Mucosa of stomach (tissue), 1 donor: ENCODE measurements at regions not wholly inside any gene's neighbourhood (a gene's known extent, or its start where the extent isn't known, plus 50 kb on each side); places are given as distances from the start of the nearest gene placed in this dataset.

ENCODE experiments used
- H3K27me3 ChIP-seq: one replicate; pipeline ENCODE4 v1.7.0; 2013; ENCODE audit warnings: mild to moderate bottlenecking, low read length; ENCODE audit not compliant: control insufficient read depth, insufficient read depth
- H3K36me3 ChIP-seq: one replicate; pipeline ENCODE4 v1.7.0; 2013; ENCODE audit warnings: low read length; ENCODE audit not compliant: control insufficient read depth, insufficient read depth
- H3K4me1 ChIP-seq: one replicate; pipeline ENCODE4 v1.7.0; 2013; ENCODE audit warnings: mild to moderate bottlenecking, low read length; ENCODE audit not compliant: control insufficient read depth, insufficient read depth
- H3K4me3 ChIP-seq: one replicate; pipeline ENCODE4 v1.7.0; 2013; ENCODE audit warnings: low read length
- H3K9ac ChIP-seq: one replicate; pipeline ENCODE4 v1.7.0; 2013; ENCODE audit warnings: mild to moderate bottlenecking, low read length, moderate library complexity
- H3K9me3 ChIP-seq: one replicate; pipeline ENCODE4 v1.7.0; 2013; ENCODE audit warnings: mild to moderate bottlenecking, low read length, moderate library complexity; ENCODE audit not compliant: control insufficient read depth
- donor health status: Pancreatic carcinoma.

GRCh38 chr6:113281431-113281830 is 575.7 kb upstream of the MARCKS start:
- H3K4me3 ChIP-seq: no peak overlapping the region
- no peak overlapping the region for H3K9ac ChIP-seq
- no peaks in the 10 kb centered on the region for H3K36me3 ChIP-seq
- no peaks in the 10 kb centered on the region for H3K9me3 ChIP-seq
- H3K4me1 ChIP-seq: no peaks in the 10 kb centered on the region
- H3K27me3 ChIP-seq: no peaks in the 10 kb centered on the region

GRCh38 chr6:113287396-113287795 is 569.7 kb upstream of the MARCKS start:
- Histone ChIP-seq H3K9me3 (no peaks in the 10 kb centered on the region), H3K4me1 (no peaks in the 10 kb centered on the region)

GRCh38 chr6:113288409-113288808 is 568.7 kb upstream of the MARCKS start:
- Histone ChIP-seq H3K36me3 (no peaks in the 10 kb centered on the region), H3K4me3 (no peak overlapping the region), H3K4me1 (no peaks in the 10 kb centered on the region), H3K27me3 (no peaks in the 10 kb centered on the region), H3K9me3 (no peaks in the 10 kb centered on the region), H3K9ac (no peak overlapping the region)

More at GRCh38 chr6:113287396-113287795, 569.7 kb upstream of the MARCKS start:
- Histone ChIP-seq H3K4me3 (no peak overlapping the region), H3K36me3 (no peaks in the 10 kb centered on the region), H3K9ac (no peak overlapping the region), H3K27me3 (no peaks in the 10 kb centered on the region)

GRCh38 chr6:113289166-113289565 is 568.0 kb upstream of the MARCKS start:
- H3K27me3 ChIP-seq: no peaks in the 10 kb centered on the region
- H3K4me1 ChIP-seq: no peaks in the 10 kb centered on the region

GRCh38 chr6:113290684-113291083 is 566.5 kb upstream of the MARCKS start:
- H3K9ac ChIP-seq: no peak overlapping the region
- H3K9me3 ChIP-seq: no peaks in the 10 kb centered on the region
- no peaks in the 10 kb centered on the region for H3K4me1 ChIP-seq
- no peaks in the 10 kb centered on the region for H3K36me3 ChIP-seq
- H3K4me3 ChIP-seq: no peak overlapping the region
- H3K27me3 ChIP-seq: no peaks in the 10 kb centered on the region

More at GRCh38 chr6:113289166-113289565, 568.0 kb upstream of the MARCKS start:
- H3K36me3 ChIP-seq: no peaks in the 10 kb centered on the region
- no peak overlapping the region for H3K4me3 ChIP-seq
- H3K9me3 ChIP-seq: no peaks in the 10 kb centered on the region
- no peak overlapping the region for H3K9ac ChIP-seq

- Histone ChIP-seq H3K4me1 (no peaks in the 10 kb centered on the region), H3K27me3 (no peaks in the 10 kb centered on the region), H3K9me3 (no peaks in the 10 kb centered on the region), H3K36me3 (no peaks in the 10 kb centered on the region), H3K9ac (no peak overlapping the region), H3K4me3 (no peak overlapping the region)
Observed at GRCh38 chr6:113291751-113292445, 565.2 kb upstream of the MARCKS start.

- Histone ChIP-seq H3K4me1 (no peaks in the 10 kb centered on the region), H3K4me3 (no peak overlapping the region), H3K36me3 (no peaks in the 10 kb centered on the region), H3K9ac (no peak overlapping the region), H3K9me3 (no peaks in the 10 kb centered on the region), H3K27me3 (no peaks in the 10 kb centered on the region)
Observed at GRCh38 chr6:113292646-113293422, 564.3 kb upstream of the MARCKS start.

GRCh38 chr6:113293423-113293740 is 563.8 kb upstream of the MARCKS start:
- Histone ChIP-seq H3K9me3 (no peaks in the 10 kb centered on the region), H3K4me3 (no peak overlapping the region), H3K36me3 (no peaks in the 10 kb centered on the region), H3K9ac (no peak overlapping the region), H3K4me1 (no peaks in the 10 kb centered on the region), H3K27me3 (no peaks in the 10 kb centered on the region)

GRCh38 chr6:113299531-113299930 is 557.6 kb upstream of the MARCKS start:
- no peaks in the 10 kb centered on the region for H3K36me3 ChIP-seq
- no peak overlapping the region for H3K9ac ChIP-seq
- no peak overlapping the region for H3K4me3 ChIP-seq
- no peaks in the 10 kb centered on the region for H3K27me3 ChIP-seq
- H3K9me3 ChIP-seq: no peaks in the 10 kb centered on the region
- H3K4me1 ChIP-seq: no peaks in the 10 kb centered on the region

GRCh38 chr6:113301651-113302050 is 555.5 kb upstream of the MARCKS start:
- Histone ChIP-seq H3K4me3 (no peak overlapping the region), H3K4me1 (no peaks in the 10 kb centered on the region), H3K9ac (no peak overlapping the region), H3K27me3 (no peaks in the 10 kb centered on the region), H3K36me3 (no peaks in the 10 kb centered on the region), H3K9me3 (no peaks in the 10 kb centered on the region)

GRCh38 chr6:113304116-113304515 is 553.0 kb upstream of the MARCKS start:
- Histone ChIP-seq H3K9ac (no peak overlapping the region), H3K36me3 (no peaks in the 10 kb centered on the region), H3K4me1 (no peaks in the 10 kb centered on the region), H3K27me3 (no peaks in the 10 kb centered on the region), H3K4me3 (no peak overlapping the region), H3K9me3 (no peaks in the 10 kb centered on the region)

- Histone ChIP-seq H3K9ac (no peak overlapping the region), H3K4me3 (no peak overlapping the region), H3K36me3 (no peaks in the 10 kb centered on the region), H3K27me3 (no peaks in the 10 kb centered on the region), H3K9me3 (no peaks in the 10 kb centered on the region), H3K4me1 (no peaks in the 10 kb centered on the region)
Observed at GRCh38 chr6:113306552-113307145, 550.5 kb upstream of the MARCKS start.
